ENCODE measurements at regions not wholly inside any gene's neighbourhood (a gene's known extent, or its start where the extent isn't known, plus 50 kb on each side); places are given as distances from the start of the nearest gene placed in this dataset.
A peak's percentile ranks its signal among the peaks of the same experiment; 100 is the strongest.

DNA sequence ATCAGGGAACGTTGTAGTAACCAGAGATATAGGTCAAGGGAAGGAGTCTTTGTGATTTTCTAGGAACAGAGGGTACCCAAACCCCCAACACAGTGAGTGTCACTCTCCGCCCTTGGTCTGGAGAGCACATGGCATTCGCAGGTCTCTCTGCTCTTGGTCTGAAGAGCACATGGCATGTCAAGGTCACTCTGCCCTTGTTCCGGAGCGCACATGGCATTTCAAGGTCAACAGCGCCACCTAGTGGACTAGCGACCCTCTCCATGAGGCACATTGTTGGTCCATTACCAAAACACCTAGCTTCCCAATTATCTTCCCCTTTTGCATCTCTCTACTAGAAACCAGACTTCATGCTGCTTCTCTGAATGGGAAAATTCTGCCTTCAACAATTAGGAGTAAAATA is 260.0 kb downstream of the C6orf118 start:
- TF ChIP-seq, protein P1, sequence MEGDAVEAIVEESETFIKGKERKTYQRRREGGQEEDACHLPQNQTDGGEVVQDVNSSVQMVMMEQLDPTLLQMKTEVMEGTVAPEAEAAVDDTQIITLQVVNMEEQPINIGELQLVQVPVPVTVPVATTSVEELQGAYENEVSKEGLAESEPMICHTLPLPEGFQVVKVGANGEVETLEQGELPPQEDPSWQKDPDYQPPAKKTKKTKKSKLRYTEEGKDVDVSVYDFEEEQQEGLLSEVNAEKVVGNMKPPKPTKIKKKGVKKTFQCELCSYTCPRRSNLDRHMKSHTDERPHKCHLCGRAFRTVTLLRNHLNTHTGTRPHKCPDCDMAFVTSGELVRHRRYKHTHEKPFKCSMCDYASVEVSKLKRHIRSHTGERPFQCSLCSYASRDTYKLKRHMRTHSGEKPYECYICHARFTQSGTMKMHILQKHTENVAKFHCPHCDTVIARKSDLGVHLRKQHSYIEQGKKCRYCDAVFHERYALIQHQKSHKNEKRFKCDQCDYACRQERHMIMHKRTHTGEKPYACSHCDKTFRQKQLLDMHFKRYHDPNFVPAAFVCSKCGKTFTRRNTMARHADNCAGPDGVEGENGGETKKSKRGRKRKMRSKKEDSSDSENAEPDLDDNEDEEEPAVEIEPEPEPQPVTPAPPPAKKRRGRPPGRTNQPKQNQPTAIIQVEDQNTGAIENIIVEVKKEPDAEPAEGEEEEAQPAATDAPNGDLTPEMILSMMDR (IDR thresholded peaks at IDR 0.05; ENCODE audit: borderline replicate concordance): peak; percentile 33
- intact Hi-C loops (cut with micrococcal nuclease): no loop called here
- DNase-seq: no peak
- Histone ChIP-seq H3K4me1 (no peaks in the 10 kb centered on the region), H3K27me3 (ENCODE audit: low read depth) (peaks cover 16% of the 10 kb centered on the region), H3K4me3 (no peak overlapping the region), H3K36me3 (no peaks in the 10 kb centered on the region), H3K27ac (replicated peaks) (no peak overlapping the region), H3K9me3 (replicated peaks) (peaks cover 37% of the 10 kb centered on the region)

DNA sequence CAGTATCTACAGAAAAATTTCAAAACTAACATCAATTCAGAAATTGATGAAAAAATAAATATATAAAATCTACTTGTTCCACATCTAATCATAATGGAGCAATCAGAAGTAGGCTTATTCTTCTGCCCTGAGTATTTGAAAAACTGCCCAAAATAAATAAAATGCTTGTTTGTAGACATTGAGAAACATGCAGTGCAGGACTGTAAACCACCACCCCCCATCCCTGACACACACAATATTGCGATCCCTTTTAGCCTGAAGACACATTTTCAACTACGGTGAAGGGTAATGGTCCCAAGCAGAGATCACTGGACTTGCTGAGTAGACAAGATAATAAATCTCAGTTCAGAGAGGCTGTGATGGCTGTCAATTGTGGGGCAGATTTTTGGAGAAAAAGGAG is 261.5 kb downstream of the C6orf118 start:
- TF ChIP-seq, protein P1 (IDR thresholded peaks at IDR 0.05; ENCODE audit: borderline replicate concordance): no peak
- H3K4me1 ChIP-seq: no peaks in the 10 kb centered on the region
- H3K27me3 ChIP-seq (ENCODE audit: low read depth): peaks cover 12% of the 10 kb centered on the region
- intact Hi-C loops (cut with micrococcal nuclease): no loop called here
- no peak overlapping the region for H3K4me3 ChIP-seq
- H3K36me3 ChIP-seq: no peaks in the 10 kb centered on the region
- no peak for DNase-seq
- peaks cover 37% of the 10 kb centered on the region for H3K9me3 ChIP-seq (replicated peaks)
- H3K27ac ChIP-seq (replicated peaks): no peak overlapping the region

DNA sequence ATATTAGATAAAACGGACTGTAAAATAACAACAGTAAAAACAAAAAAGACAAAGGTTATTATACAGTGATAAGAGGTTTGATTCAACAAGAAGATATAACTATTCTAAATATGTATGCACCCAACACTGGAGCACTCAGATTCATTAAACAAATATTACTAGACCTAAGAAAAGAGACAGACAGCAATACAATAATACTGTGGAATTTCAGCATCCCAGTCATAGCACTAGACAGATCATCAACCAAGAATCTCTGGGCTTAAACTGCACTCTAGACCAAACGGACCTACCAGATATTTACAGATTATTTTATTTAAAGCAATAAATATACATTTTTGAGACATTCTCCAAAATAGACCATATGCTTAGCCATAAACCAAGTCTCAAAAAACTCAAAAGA is 263.8 kb downstream of the C6orf118 start:
- intact Hi-C loops (cut with micrococcal nuclease): no loop called here
- no peak for DNase-seq
- no peaks in the 10 kb centered on the region for H3K36me3 ChIP-seq
- H3K4me3 ChIP-seq: no peak overlapping the region
- H3K27ac ChIP-seq (replicated peaks): no peak overlapping the region
- TF ChIP-seq, protein P1 (IDR thresholded peaks at IDR 0.05; ENCODE audit: borderline replicate concordance): no peak
- H3K4me1 ChIP-seq: no peaks in the 10 kb centered on the region
- peaks cover 37% of the 10 kb centered on the region for H3K9me3 ChIP-seq (replicated peaks)
- peaks cover 5% of the 10 kb centered on the region for H3K27me3 ChIP-seq (ENCODE audit: low read depth)

DNA sequence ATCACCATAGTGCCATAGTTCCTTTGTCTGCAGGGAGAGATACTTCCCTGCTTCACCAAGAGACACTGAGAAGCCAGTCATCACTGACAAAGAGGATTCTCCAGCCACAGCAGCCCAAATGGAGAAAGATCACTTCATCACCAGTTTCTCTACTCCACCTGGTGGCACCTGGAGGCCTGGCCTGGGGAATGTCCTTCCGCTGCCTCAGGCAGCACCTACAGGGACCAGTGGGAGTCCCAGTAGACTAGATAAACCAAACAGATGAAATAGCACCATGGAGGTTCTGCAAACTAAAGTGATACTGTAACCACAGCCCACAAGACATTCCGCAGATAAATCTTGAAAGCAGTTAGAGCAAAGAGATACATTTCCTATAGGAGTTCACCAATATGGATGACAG is 266.5 kb downstream of the C6orf118 start:
- no peak overlapping the region for H3K4me3 ChIP-seq
- TF ChIP-seq, protein P1 (IDR thresholded peaks at IDR 0.05; ENCODE audit: borderline replicate concordance): no peak
- intact Hi-C loops (cut with micrococcal nuclease): no loop called here

DNA sequence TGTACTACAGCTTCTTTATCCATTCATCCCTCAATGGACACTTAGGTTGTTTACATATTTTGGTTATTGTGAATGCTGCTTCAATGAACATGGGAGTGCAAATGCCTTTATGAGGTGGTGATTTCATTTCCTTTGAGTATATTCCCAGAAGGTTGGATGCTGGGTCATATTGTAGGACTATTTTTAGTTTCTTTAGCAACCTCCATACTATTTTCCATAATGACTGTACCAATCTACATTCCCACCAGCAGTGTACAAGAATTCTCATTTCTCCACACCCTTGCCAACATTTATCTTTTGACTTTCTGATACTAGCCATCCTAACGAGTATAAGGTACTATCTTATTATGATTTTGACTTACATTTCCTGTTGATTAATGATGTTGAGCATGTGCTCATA is 269.0 kb downstream of the C6orf118 start:
- TF ChIP-seq, protein P1 (IDR thresholded peaks at IDR 0.05; ENCODE audit: borderline replicate concordance): no peak
- H3K36me3 ChIP-seq: no peaks in the 10 kb centered on the region

More for the DNA sequence above, 266.5 kb downstream of the C6orf118 start:
- Histone ChIP-seq H3K27me3 (ENCODE audit: low read depth) (peaks cover 4% of the 10 kb centered on the region), H3K4me1 (no peaks in the 10 kb centered on the region), H3K36me3 (no peaks in the 10 kb centered on the region), H3K27ac (replicated peaks) (no peak overlapping the region), H3K9me3 (replicated peaks) (peaks cover 35% of the 10 kb centered on the region)
- DNase-seq: no peak

More for the DNA sequence above, 269.0 kb downstream of the C6orf118 start:
- no peak for DNase-seq
- Histone ChIP-seq H3K27me3 (ENCODE audit: low read depth) (peaks cover 5% of the 10 kb centered on the region), H3K4me1 (no peaks in the 10 kb centered on the region), H3K27ac (replicated peaks) (no peak overlapping the region), H3K9me3 (replicated peaks) (peaks cover 12% of the 10 kb centered on the region), H3K4me3 (no peak overlapping the region)
- intact Hi-C loops (cut with micrococcal nuclease): no loop called here

All from left ventricle myocardium inferior (tissue), 1 donor.